Left lung (tissue), 4 donors: ENCODE measurements at regions not wholly inside any gene's neighbourhood (a gene's known extent, or its start where the extent isn't known, plus 50 kb on each side); places are given as distances from the start of the nearest gene placed in this dataset.

ENCODE experiments used
- ATAC-seq: fragments of 200-7000 bp; cut with Tn5 transposase; one replicate; pipeline ENCODE4 v1.9.1; 2020; ENCODE audit warnings: moderate library complexity
- DNase-seq, 4 donors: peaks; one replicate each; pipeline ENCODE4 v3.0.0-alpha.2; 2013 to 2020
- H3K27ac ChIP-seq, 2 donors: fragments of 200-600 bp; sonication (generic) in 1 of 2; one replicate each; pipeline versions ENCODE4 v1.5.0 to v1.8.0; 2020 to 2021
- H3K27me3 ChIP-seq, 2 donors: fragments of 200-600 bp; sonication (generic) in 1 of 2; one replicate each; pipeline versions ENCODE4 v1.5.0 to v1.8.0; 2020 to 2021
- H3K36me3 ChIP-seq, 2 donors: fragments of 200-600 bp; sonication (generic) in 1 of 2; one replicate each; pipeline versions ENCODE4 v1.5.0 to v1.8.0; 2020 to 2021
- H3K4me1 ChIP-seq, 2 donors: fragments of 200-600 bp; one replicate each; pipeline ENCODE4 v1.8.0; 2021
- H3K4me3 ChIP-seq, 2 donors: fragments of 200-600 bp; sonication (generic) in 1 of 2; one replicate each; pipeline versions ENCODE4 v1.5.0 to v1.8.0; 2020 to 2021; ENCODE audit warnings: mild to moderate bottlenecking in 1 of 2
- H3K9me3 ChIP-seq, 2 donors: fragments of 200-600 bp; sonication (generic) in 1 of 2; one replicate each; pipeline versions ENCODE4 v1.5.0 to v1.8.0; 2020 to 2021
- intact Hi-C, 2 donors: fragments of 100-400 bp; cut with DNase I; formaldehyde crosslinking; loops; one replicate each; pipeline versions ENCODE4 v1.11.2 to v1.14.2; 2022
- TF ChIP-seq, protein P1 (sequence below), 2 donors: fragments of 200-600 bp; sonication (generic) in 1 of 2; IDR thresholded peaks; one replicate each; pipeline versions ENCODE4 v1.5.0 to v1.8.0; 2021; ENCODE audit warnings: antibody characterized with exemption in 2 of 2
- donor health status: DM: no; HTN: yes; CAD: no.
- donor health status: DM: no; HTN: no; CAD: no.

GRCh38 chr11:42301777-42302176 is 842.3 kb upstream of the LRRC4C start:
- H3K9me3 ChIP-seq, result no peaks in the 10 kb centered on the region
- no peaks in the 10 kb centered on the region for H3K4me1 ChIP-seq
- DNase-seq, result no peak
- no peaks in the 10 kb centered on the region for H3K36me3 ChIP-seq
- H3K27me3 ChIP-seq, result no peaks in the 10 kb centered on the region
- intact Hi-C loops, result no loop called here
- no peak overlapping the region for H3K4me3 ChIP-seq
- TF ChIP-seq, protein P1, sequence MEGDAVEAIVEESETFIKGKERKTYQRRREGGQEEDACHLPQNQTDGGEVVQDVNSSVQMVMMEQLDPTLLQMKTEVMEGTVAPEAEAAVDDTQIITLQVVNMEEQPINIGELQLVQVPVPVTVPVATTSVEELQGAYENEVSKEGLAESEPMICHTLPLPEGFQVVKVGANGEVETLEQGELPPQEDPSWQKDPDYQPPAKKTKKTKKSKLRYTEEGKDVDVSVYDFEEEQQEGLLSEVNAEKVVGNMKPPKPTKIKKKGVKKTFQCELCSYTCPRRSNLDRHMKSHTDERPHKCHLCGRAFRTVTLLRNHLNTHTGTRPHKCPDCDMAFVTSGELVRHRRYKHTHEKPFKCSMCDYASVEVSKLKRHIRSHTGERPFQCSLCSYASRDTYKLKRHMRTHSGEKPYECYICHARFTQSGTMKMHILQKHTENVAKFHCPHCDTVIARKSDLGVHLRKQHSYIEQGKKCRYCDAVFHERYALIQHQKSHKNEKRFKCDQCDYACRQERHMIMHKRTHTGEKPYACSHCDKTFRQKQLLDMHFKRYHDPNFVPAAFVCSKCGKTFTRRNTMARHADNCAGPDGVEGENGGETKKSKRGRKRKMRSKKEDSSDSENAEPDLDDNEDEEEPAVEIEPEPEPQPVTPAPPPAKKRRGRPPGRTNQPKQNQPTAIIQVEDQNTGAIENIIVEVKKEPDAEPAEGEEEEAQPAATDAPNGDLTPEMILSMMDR (IDR thresholded peaks at IDR 0.05), result no peak
- H3K27ac ChIP-seq, result no peak overlapping the region
- ATAC-seq, result no peak

- TF ChIP-seq, protein P1 (IDR thresholded peaks at IDR 0.05), result no peak
- ATAC-seq (no peak), DNase-seq (peak in 1 of 4 donors; percentile 13)
- Histone ChIP-seq H3K4me1 (no peaks in the 10 kb centered on the region), H3K4me3 (no peak overlapping the region), H3K36me3 (no peaks in the 10 kb centered on the region), H3K27ac (no peak overlapping the region), H3K27me3 (no peaks in the 10 kb centered on the region), H3K9me3 (peaks cover 0 to 2% of the 10 kb centered on the region in 2 donors)
- intact Hi-C loops, result no loop called here
Observed at GRCh38 chr11:42311514-42311913, 852.1 kb upstream of the LRRC4C start.

- Histone ChIP-seq H3K27ac (no peak overlapping the region), H3K9me3 (peaks cover 0 to 2% of the 10 kb centered on the region in 2 donors), H3K4me1 (no peaks in the 10 kb centered on the region), H3K4me3 (no peak overlapping the region), H3K27me3 (no peaks in the 10 kb centered on the region), H3K36me3 (no peaks in the 10 kb centered on the region)
- intact Hi-C loops, result no loop called here
- ATAC-seq (no peak), DNase-seq (no peak)
- TF ChIP-seq, protein P1 (IDR thresholded peaks at IDR 0.05), result no peak
Observed at GRCh38 chr11:42311944-42312343, 852.5 kb upstream of the LRRC4C start.

DNA sequence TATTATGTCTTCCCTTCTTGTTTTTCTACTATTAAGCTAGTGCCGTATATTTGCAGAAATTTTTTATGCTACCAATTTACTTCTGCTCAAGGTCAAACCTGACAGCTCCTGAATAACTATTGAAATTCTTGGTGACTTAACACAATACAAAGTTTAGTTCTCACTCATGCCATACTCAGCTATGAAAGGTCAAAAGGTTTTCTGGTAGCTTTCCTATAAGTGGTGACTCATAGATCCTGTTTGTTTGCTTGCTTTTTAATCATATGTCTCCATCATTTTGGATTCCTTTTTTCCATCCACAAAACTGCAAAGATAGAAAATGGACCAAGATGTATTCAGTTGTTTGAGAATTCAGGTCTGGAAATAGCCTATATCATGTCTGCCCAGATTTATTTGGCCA is 855.8 kb upstream of the LRRC4C start:
- no peak for DNase-seq
- H3K9me3 ChIP-seq, result peaks cover 0 to 2% of the 10 kb centered on the region in 2 donors
- no peak overlapping the region for H3K27ac ChIP-seq
- H3K36me3 ChIP-seq, result no peaks in the 10 kb centered on the region
- no peak overlapping the region for H3K4me3 ChIP-seq
- intact Hi-C loops, result no loop called here
- TF ChIP-seq, protein P1 (IDR thresholded peaks at IDR 0.05), result no peak
- H3K27me3 ChIP-seq, result no peaks in the 10 kb centered on the region
- H3K4me1 ChIP-seq, result no peaks in the 10 kb centered on the region
- no peak for ATAC-seq

DNA sequence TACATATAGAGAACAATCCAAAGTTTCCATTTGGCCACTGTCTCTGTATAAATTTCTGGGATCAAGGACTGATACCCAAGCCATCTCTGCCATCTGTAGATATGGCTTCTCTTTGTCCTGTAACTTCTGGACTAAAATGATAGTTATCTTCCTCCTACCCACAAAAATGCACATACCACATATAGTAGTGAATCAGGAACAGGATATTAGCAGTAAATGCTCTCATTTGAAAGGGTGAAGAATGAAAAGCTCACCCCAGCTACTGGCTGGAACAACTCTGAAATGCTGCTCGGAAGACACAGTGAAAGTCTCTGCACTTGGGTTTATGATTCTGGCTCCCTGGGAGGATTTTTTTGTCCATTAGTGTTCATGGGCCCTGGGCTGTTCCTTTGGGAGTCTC is 856.4 kb upstream of the LRRC4C start:
- no peak overlapping the region for H3K27ac ChIP-seq
- ATAC-seq (no peak), DNase-seq (no peak)
- no peak overlapping the region for H3K4me3 ChIP-seq
- peaks cover 0 to 2% of the 10 kb centered on the region in 2 donors for H3K9me3 ChIP-seq
- intact Hi-C loops, result no loop called here
- no peaks in the 10 kb centered on the region for H3K4me1 ChIP-seq
- no peaks in the 10 kb centered on the region for H3K36me3 ChIP-seq
- H3K27me3 ChIP-seq, result no peaks in the 10 kb centered on the region
- TF ChIP-seq, protein P1 (IDR thresholded peaks at IDR 0.05), result no peak
